RWPE1 (cell line): ENCODE measurements at regions not wholly inside any gene's neighbourhood (a gene's known extent, or its start where the extent isn't known, plus 50 kb on each side); places are given as distances from the start of the nearest gene placed in this dataset.
A peak's percentile ranks its signal among the peaks of the same experiment; 100 is the strongest.

Experiments used
- CTCF ChIA-PET: fragments of 350-600 bp; sonication (Branson Sonifier 250); formaldehyde crosslinking; extraction: SDS; loops from one replicate; lab custom pipeline; 2021; lab: Yijun Ruan, JAX
- POLR2A ChIA-PET: fragments of 400-600 bp; formaldehyde crosslinking; extraction: SDS; loops from one replicate; lab custom pipeline; 2020; ENCODE audit warnings: antibody characterized with exemption; ENCODE audit not compliant: low non-redundant PET; lab: Yijun Ruan, JAX
- DNase-seq: peaks from one replicate; pipeline ENCODE4 v3.0.0; 2012; ENCODE audit warnings: low spot score
- H3K27ac ChIP-seq: fragments of 450-650 bp; 2 replicates; pipeline ENCODE4 v1.5.1; 2017
- CTCF ChIP-seq: fragments of 450-650 bp; conservative IDR thresholded peaks from 2 replicates; pipeline ENCODE4 v1.5.1; 2017; ENCODE audit warnings: low read depth, mild to moderate bottlenecking

DNA sequence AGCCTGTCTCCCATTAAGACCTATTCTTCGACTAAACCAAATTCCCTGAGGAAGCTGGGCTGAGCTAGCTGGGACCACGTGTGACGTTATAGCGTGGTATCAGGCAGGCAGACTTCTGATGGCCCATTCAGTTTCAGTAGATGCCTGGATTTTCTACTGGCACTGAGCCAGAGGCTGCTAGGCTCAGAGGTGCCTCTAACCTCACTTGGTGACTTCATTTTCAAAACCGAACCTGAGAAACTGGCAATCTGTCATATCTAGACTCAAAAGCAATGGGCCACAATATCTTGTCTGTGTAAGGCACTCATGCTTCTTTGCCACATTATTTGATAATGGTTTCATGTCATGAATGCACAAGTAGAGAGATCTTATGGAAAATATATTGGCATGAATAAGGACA, 352.1 kb upstream of the AZI2 start:
- TF ChIP-seq CTCF = no peak
- CTCF ChIA-PET = no interaction called here
- no peak for DNase-seq
- POLR2A ChIA-PET = no interaction called here
- H3K27ac ChIP-seq = no peak overlapping the region

- POLR2A ChIA-PET = no interaction called here
- CTCF ChIA-PET = no interaction called here
- no peak for TF ChIP-seq CTCF
- no peak overlapping the region for H3K27ac ChIP-seq
- no peak for DNase-seq
Measured at GRCh38 chr3:28703843-28704242, 355.2 kb upstream of the AZI2 start.

DNA sequence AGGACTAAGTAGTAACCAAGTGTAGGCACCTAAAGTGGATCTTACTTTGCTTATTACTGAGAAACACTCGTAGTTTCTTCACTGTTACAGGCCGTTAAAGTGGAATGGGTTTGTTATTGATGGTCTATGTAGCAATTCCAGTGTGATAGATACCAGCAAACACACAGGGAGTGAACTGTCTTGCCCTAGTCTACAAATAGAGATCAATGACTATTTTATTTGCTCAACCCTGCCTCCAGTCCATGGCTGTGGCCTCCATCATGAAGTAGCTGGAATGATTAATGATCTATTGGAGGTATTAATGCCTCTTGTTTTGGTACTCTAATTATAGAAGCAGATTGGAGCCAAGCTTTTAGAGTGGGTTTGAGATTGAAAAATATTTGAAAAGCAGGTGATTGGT, 362.7 kb upstream of the AZI2 start:
- POLR2A ChIA-PET = no interaction called here
- DNase-seq = no peak
- no peak for TF ChIP-seq CTCF
- CTCF ChIA-PET = no interaction called here
- H3K27ac ChIP-seq = no peak overlapping the region

- H3K27ac ChIP-seq = no peak overlapping the region
- TF ChIP-seq CTCF = no peak
- POLR2A ChIA-PET = no interaction called here
- DNase-seq = no peak
- CTCF ChIA-PET = no interaction called here
Measured at GRCh38 chr3:28716939-28717338, 368.3 kb upstream of the AZI2 start.

- CTCF ChIA-PET = no interaction called here
- POLR2A ChIA-PET = no interaction called here
- no peak overlapping the region for H3K27ac ChIP-seq
- no peak for DNase-seq
- no peak for TF ChIP-seq CTCF
Measured at GRCh38 chr3:28718074-28718849, 369.6 kb upstream of the AZI2 start.

- DNase-seq = peak; percentile 20
- TF ChIP-seq CTCF = peak; percentile 16; the same call in 1 of the 2 replicates
- POLR2A ChIA-PET = no interaction called here
- CTCF ChIA-PET = interaction anchor here (0.6 kb wide), 1 partner anchor 157 kb away, joined by 3 read pairs; no protein-coding TSS in a partner anchor
- H3K27ac ChIP-seq = no peak overlapping the region
Measured at GRCh38 chr3:28726840-28727239, 378.2 kb upstream of the AZI2 start.
